ENCODE measurements at regions not wholly inside any gene's neighbourhood (a gene's known extent, or its start where the extent isn't known, plus 50 kb on each side); places are given as distances from the start of the nearest gene placed in this dataset.

- no peak for DNase-seq
Observed at GRCh38 chrX:79300856-79301255, 66.3 kb downstream of the ITM2A start.

GRCh38 chrX:79290596-79290995, 76.5 kb downstream of the ITM2A start:
- DNase-seq = no peak

DNA sequence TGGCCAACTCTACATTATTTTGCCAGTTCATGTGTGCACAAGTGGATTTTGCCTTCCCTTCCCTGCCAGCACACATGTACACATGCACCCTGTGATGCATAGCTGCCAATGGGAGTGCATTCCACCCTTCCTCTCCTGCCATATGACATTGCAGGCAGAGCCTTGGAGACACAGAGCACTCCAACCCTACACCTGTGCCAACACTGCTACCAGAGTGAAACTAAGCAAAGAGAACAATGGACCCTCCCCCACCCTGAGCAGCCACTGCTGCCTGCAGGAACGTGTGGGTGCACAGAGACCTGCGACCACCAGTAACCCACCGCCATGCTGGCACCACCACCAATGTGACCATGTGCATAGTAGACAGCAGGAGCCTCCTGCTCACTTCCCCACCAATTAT, 78.4 kb downstream of the ITM2A start:
- no peak for DNase-seq

DNA sequence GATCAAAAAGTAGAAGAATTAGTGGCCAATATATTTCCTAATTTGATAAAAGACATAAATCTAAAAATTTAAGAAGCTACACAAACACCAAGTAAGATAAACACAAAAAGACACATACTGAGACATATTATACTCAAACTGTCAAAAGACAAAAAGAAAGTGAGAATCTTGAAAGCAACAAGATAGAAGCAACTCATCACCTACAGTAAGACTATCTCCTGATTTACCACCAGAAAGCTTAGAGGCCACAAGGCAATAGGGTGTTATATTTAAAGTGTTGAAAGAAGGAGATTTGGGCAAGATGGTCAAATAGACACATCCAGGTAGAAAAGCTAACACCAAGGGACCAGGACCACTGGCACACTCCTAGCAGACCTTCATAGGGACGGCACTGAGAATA, 79.4 kb downstream of the ITM2A start:
- DNase-seq = no peak

DNA sequence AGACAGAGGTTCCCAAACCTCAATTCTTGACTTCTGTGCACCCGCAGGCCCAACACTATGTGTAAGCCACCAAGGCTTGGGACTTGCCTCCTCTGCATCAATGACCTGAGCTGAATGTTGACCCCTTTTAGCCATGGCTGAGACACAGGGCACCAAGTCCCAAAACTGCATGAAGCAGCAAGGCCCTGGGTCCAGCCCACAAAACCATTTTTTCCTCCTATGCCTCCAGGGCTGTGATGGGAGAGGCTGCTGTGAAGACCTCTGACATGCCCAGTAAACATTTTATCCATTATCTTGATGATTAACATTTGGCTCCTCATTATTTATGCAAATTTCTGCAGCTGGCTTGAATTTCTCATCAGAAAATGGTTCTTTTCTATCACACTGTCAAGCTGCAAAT, 85.4 kb downstream of the ITM2A start:
- no peak for DNase-seq

- peak; percentile 76 for DNase-seq
Observed at GRCh38 chrX:79270401-79270800, 96.7 kb downstream of the ITM2A start.

- no peak for DNase-seq
Observed at GRCh38 chrX:79268788-79269187, 98.3 kb downstream of the ITM2A start.

DNA sequence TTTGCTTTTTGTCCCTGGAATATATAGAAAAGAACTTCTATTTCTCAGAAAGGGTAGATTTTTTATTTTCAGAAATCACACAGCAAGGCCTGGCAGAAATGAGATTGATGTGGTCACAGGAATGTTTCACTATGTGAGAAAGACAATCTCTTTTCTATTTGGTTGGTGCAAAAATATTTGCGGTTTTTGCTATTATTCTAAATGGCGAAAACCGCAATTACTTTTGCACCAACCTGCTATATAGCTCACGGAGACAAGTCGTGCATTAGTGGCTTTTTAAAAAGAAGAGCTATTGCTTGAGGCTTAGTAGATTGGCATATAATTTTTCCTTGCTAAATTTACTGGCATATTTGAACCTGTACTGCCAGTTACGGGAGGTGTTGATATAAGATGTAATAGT, 100.4 kb downstream of the ITM2A start:
- no peak for DNase-seq

DNA sequence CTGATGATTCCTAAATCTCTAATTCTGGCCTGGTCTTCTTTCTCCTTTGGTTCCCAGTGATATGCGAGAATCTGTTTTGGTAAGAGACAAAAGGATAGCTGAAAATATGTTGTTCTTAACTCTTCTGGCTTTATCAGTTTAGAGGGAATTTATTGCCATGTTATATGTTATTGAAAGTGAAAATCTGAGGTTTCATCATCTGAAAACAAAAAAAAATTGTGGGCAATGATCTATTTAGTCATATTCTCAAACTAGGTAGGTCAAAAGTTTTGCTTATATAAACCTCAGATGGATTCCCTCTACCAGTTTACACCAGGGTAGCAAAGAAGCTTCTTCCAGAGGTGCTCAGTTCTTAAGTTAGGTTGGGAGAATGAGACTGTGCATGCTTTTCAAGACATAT, 103.6 kb downstream of the ITM2A start:
- DNase-seq = no peak

DNA sequence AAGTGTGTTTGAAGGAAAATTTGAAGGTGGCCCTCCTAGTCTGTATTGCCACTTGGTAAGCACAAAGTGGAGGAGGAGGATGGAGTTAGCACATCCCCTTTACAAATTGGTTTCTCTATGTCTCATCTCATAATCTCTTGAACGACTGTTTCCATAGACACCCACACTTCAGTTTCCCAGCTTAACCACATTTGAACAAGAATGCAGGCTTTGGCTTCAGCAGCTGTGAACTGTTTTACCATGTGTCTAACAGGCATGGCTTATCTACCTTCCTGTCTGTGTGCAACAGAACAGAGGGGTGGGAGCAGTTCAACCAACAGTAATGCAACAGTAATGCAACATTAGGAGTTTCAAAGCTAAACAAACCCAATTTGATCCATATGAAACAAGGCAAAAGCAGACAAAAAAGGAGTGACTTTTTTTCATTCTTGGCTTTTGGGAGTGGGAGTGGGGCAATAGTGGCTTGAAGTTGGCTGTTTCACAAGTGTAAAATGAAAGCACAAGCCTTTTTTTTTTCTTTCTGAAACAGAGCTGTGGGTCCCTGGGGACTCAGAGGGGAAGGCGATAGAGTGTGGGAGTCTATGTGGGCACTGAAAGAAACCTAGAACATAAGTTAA, 108.0 kb downstream of the ITM2A start:
- peak; percentile 50 for DNase-seq

GRCh38 chrX:79243691-79244090, 99.2 kb downstream of the GPR174 start:
- DNase-seq = no peak

GRCh38 chrX:79235899-79236298, 91.4 kb downstream of the GPR174 start:
- no peak for DNase-seq

DNA sequence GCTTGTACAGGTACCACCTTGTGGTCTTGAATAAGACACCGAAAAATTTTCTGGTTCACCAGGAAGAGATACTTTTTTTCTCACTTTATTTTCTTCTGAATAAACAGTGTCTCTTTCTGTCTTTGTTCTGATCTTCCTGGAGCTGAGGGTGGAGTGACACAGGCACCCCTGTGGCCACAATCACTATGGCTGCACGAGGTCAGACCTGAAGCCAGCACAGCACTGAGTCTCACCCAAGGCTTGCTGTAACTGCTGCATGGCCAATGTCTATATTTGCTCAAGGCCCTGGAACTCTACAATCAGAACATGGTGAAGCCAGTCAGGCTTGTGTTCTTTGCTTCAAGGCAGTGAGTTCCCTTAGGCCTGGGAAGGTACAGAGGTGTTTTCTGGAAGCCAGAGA, 87.2 kb downstream of the GPR174 start:
- no peak for DNase-seq

All from stimulated activated CD4-positive, alpha-beta T cell treated with anti-CD3 and anti-CD28 coated beads, Interleukin-1b, Interleukin-23, amount 100 ng/mL, for 48 hours (primary cell).